Activated CD8-positive, alpha-beta T cell treated with anti-CD3 and anti-CD28 coated beads for 36 hours (primary cell): ENCODE measurements at regions not wholly inside any gene's neighbourhood (a gene's known extent, or its start where the extent isn't known, plus 50 kb on each side); places are given as distances from the start of the nearest gene placed in this dataset.

ENCODE experiments used
- ATAC-seq: fragments of 200-7000 bp; cut with Tn5 transposase; one replicate; pipeline ENCODE4 v1.10.0; 2021; ENCODE audit warnings: mild to moderate bottlenecking, moderate library complexity
- CTCF ChIA-PET: fragments of 350-600 bp; sonication (Branson Sonifier 250); formaldehyde crosslinking; loops from one replicate; lab custom pipeline; 2021; ENCODE audit warnings: antibody characterized with exemption; lab: Charles Lee
- POLR2A ChIA-PET: fragments of 350-600 bp; sonication (Branson Sonifier 250); formaldehyde crosslinking; loops from one replicate; lab custom pipeline; 2021; ENCODE audit warnings: antibody characterized with exemption; lab: Charles Lee
- DNase-seq: peaks from one replicate; pipeline ENCODE4 v3.0.0-alpha.2; 2020
- H3K27ac Mint-ChIP-seq: one replicate; pipeline ENCODE4 v1.8.0; 2021; ENCODE audit warnings: mild to moderate bottlenecking, mixed read lengths
- H3K27me3 Mint-ChIP-seq: one replicate; pipeline ENCODE4 v1.8.0; 2021; ENCODE audit warnings: mixed read lengths
- H3K36me3 Mint-ChIP-seq: one replicate; pipeline ENCODE4 v1.8.0; 2021; ENCODE audit warnings: low read depth, mixed read lengths
- H3K4me1 Mint-ChIP-seq: one replicate; pipeline ENCODE4 v1.8.0; 2021; ENCODE audit warnings: low read depth, mixed read lengths
- H3K4me3 Mint-ChIP-seq: one replicate; pipeline ENCODE4 v1.8.0; 2021; ENCODE audit warnings: mild to moderate bottlenecking, moderate library complexity, mixed read lengths
- H3K9me3 Mint-ChIP-seq: one replicate; pipeline ENCODE4 v1.8.0; 2021; ENCODE audit warnings: mixed read lengths
- CTCF ChIP-seq: fragments of 200-600 bp; IDR thresholded peaks from one replicate; pipeline ENCODE4 v1.8.0; 2022; ENCODE audit warnings: antibody characterized with exemption, mild to moderate bottlenecking
- intact Hi-C: fragments of 100-400 bp; cut with micrococcal nuclease; formaldehyde crosslinking; loops from one replicate; pipeline ENCODE4 v1.10.0; 2022

GRCh38 chr11:70566768-70567530 is 168.6 kb downstream of the CTTN start:
- intact Hi-C loops = no loop called here
- Mint-ChIP-seq H3K4me3 (no peak overlapping the region), H3K4me1 (no peaks in the 10 kb centered on the region), H3K36me3 (no peaks in the 10 kb centered on the region), H3K27ac (no peak overlapping the region), H3K27me3 (peaks cover 27% of the 10 kb centered on the region), H3K9me3 (no peaks in the 10 kb centered on the region)
- DNase-seq (no peak), ATAC-seq (no peak)
- CTCF ChIA-PET = interaction anchor here (1.4 kb wide), 1 partner anchor 99 kb away, joined by 3 read pairs; no protein-coding TSS in a partner anchor
- TF ChIP-seq CTCF = no peak
- POLR2A ChIA-PET = no interaction called here

- POLR2A ChIA-PET = no interaction called here
- ATAC-seq (no peak), DNase-seq (no peak)
- peaks cover 27% of the 10 kb centered on the region for H3K27me3 Mint-ChIP-seq
- TF ChIP-seq CTCF = no peak
- no peaks in the 10 kb centered on the region for H3K9me3 Mint-ChIP-seq
- no peak overlapping the region for H3K27ac Mint-ChIP-seq
- intact Hi-C loops = no loop called here
- H3K36me3 Mint-ChIP-seq = no peaks in the 10 kb centered on the region
- CTCF ChIA-PET = interaction anchor here (1.4 kb wide), 1 partner anchor 100 kb away, joined by 3 read pairs; no protein-coding TSS in a partner anchor
- H3K4me3 Mint-ChIP-seq = no peak overlapping the region
- H3K4me1 Mint-ChIP-seq = no peaks in the 10 kb centered on the region
Measured at GRCh38 chr11:70567680-70568034, 169.3 kb downstream of the CTTN start.

GRCh38 chr11:70568035-70568813 is 169.9 kb downstream of the CTTN start:
- no peak for DNase-seq
- Mint-ChIP-seq H3K27me3 (peaks cover 27% of the 10 kb centered on the region), H3K4me3 (no peak overlapping the region), H3K4me1 (no peaks in the 10 kb centered on the region), H3K9me3 (no peaks in the 10 kb centered on the region), H3K36me3 (no peaks in the 10 kb centered on the region), H3K27ac (no peak overlapping the region)
- intact Hi-C loops = no loop called here
- CTCF ChIA-PET = interaction anchor here (1.4 kb wide), 1 partner anchor 100 kb away, joined by 3 read pairs; no protein-coding TSS in a partner anchor
- no peak for TF ChIP-seq CTCF
- no peak for ATAC-seq
- POLR2A ChIA-PET = no interaction called here

- intact Hi-C loops = no loop called here
- DNase-seq = no peak
- ChIA-PET CTCF (no interaction called here), POLR2A (no interaction called here)
- no peak for TF ChIP-seq CTCF
- no peaks in the 10 kb centered on the region for H3K9me3 Mint-ChIP-seq
- H3K27ac Mint-ChIP-seq = no peak overlapping the region
- H3K36me3 Mint-ChIP-seq = no peaks in the 10 kb centered on the region
- ATAC-seq = no peak
- peaks cover 27% of the 10 kb centered on the region for H3K27me3 Mint-ChIP-seq
- H3K4me1 Mint-ChIP-seq = no peaks in the 10 kb centered on the region
- H3K4me3 Mint-ChIP-seq = no peak overlapping the region
Measured at GRCh38 chr11:70568814-70569617, 170.7 kb downstream of the CTTN start.
